Non-pigmented ciliary epithelial cell (primary cell): ENCODE measurements at regions not wholly inside any gene's neighbourhood (a gene's known extent, or its start where the extent isn't known, plus 50 kb on each side); places are given as distances from the start of the nearest gene placed in this dataset.

ENCODE experiments used
- DNase-seq: peaks from one replicate; pipeline ENCODE4 v3.0.0-alpha.2; 2010; ENCODE audit warnings: low read depth

DNA sequence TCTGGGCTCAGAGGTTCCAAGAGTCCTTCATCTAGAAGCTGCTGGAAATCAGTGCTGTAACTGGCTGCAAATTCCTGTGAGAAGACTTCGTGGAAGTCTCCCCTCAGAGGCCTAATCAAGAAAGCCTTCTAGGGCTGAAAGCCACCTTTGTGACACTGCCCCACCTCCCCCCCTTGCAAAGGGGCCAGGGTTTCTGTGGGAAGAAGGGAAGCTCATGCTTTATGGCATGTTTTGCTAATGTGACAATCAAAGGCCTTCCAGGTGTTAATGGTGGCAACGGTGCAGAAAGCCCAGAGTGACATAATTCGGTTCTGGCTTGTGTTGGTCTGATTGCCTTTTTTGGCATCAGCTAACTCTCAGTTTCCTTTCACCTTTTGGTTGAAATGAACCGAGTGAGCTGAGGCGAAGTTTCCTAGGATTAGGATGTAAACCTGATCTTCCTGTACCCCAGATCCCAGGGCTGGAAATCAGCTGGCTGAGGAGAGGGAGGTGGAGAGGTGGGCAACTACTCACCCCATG, 126.9 kb upstream of the TRIB2 start:
- DNase-seq: no peak

- DNase-seq: no peak
Measured at GRCh38 chr2:12592296-12592695, 124.4 kb upstream of the TRIB2 start.

DNA sequence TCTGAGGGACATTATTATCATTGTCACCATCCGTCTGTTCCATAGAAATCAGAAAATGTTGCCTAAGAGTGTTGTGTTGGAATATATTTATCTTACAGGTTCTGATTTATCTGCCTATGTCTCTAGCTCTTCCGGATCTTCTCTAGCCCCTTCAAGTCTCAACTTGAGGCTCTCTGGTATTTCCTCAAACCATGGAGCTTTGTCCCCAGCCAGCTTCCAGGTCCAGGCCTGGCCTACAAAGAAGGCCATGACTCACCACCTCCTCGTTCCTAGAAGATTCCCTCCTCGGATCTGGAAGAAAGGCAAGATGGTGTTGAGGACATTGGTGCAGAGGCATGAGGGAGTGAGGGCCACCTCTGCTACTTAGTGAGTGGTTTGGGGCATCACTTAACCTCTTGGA, 122.1 kb upstream of the TRIB2 start:
- no peak for DNase-seq

DNA sequence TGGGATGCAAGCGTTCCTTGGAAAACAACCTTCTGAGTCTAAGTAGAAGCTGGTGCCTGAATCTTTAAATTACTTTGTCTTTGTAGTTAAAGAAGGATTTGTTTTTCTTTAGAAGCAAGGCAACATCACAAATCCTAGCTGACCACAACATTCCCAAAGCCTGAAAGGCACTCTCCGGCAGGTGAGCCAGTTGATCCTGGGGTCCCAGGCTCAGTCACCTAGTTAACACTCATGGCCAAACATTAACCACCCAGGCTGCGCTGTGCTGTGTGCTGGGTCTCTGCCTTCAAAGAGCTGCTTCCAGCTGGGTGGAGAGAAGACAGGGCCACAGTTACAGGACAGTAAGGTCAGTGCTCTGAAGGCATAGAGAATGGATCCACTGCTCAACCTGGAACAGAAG, 120.0 kb upstream of the TRIB2 start:
- DNase-seq: no peak

- no peak for DNase-seq
Measured at GRCh38 chr2:12597610-12598009, 119.1 kb upstream of the TRIB2 start.

DNA sequence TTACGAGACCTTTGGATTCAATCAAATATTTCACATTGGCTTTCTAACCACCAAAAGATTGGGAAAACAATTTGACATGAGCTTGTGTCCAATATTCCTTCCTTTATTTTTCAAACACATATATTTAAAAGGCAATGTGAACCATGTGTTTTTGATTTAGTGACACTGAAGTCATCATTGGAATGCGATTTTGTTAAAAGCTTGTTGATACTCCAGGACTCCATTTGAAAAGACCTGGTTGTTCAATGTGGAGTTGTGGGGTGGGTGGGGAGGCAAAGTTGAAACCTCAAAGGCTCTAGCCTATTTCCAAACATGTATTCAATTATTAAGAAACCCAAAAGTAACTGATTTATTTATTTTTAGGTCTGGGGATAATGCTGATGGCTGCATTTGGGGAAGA, 114.1 kb upstream of the TRIB2 start:
- DNase-seq: no peak

DNA sequence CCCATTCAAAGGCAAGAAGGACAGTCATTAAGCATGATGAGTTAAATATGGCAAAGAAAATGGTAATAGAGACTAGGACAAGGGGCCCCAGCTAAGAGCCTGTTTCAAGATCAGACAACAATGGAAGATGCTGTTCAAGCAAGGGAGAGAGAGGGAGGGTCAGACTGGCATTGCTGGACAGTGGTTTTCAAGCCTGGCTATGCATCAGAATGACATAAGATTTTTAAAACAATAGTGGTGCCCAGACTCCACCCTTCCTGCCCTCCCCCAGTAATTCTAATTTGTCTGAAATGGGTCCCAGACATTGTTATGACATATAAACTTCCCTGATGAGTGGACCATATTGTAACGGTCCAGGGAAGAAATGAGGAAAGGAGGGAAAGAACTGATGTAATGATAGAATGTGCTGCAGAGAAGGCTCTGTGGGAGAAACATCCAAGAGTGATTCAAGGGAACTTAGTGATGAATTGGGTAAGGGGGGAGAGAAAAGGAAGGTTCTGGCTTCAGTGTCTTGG, 112.9 kb upstream of the TRIB2 start:
- DNase-seq: no peak

DNA sequence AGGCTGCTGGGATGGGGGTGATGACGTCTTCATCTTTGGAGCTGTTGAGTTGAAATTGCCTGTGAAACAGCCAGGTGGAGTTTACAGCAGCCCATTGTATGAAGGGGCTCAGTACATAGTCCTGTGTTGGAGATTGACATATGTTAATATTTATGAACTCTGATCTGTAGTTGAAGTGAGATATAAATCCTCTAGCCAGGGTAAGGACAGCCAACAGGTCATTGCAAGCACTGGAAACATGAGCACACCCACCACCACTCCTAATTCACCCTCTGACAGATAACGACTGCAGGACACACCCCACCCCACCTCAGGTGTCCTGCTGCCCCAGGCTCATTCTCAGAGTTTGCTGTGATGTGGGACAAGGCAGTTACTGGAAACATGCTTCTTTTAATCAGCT, 112.4 kb upstream of the TRIB2 start:
- no peak for DNase-seq

GRCh38 chr2:12605366-12605765, 111.4 kb upstream of the TRIB2 start:
- no peak for DNase-seq

- no peak for DNase-seq
Measured at GRCh38 chr2:12605936-12606335, 110.8 kb upstream of the TRIB2 start.

GRCh38 chr2:12606472-12607000, 110.2 kb upstream of the TRIB2 start:
- DNase-seq: no peak

DNA sequence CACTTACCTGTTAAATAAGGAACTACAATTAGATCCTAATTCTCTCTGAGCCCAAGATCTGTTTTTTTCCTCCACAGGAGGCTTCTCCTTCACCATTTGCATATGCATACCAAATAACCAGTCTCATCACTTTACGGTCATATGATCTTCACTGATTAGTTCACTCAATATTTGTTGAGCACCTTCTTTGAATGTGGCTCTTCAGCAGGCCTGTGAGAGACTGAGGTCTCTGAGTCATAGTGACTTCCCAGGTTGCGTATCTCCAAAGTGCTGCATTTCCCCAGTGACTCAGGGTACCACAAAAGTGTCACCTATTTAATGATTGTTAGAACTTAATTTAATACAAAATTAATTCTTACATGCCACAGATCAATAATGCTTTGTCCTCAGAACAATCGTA, 108.8 kb upstream of the TRIB2 start:
- no peak for DNase-seq

DNA sequence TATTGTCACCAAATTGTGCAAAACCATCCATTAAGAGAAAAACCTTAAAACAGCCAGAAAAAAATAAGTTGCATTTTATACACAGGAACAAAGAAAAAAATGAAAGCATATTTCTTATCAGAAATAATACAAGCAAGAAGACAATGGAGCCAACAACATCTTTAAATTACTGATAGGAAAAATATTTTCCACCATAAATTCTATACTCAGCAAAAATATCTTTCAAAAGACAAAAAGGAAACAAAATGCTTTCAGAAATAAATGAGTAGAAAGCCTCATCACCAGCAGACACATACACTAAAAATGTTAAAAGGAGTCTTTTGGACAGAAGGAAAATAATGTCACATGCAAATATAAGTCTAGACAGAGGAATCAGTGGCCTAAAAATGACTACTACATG, 106.4 kb upstream of the TRIB2 start:
- no peak for DNase-seq

DNA sequence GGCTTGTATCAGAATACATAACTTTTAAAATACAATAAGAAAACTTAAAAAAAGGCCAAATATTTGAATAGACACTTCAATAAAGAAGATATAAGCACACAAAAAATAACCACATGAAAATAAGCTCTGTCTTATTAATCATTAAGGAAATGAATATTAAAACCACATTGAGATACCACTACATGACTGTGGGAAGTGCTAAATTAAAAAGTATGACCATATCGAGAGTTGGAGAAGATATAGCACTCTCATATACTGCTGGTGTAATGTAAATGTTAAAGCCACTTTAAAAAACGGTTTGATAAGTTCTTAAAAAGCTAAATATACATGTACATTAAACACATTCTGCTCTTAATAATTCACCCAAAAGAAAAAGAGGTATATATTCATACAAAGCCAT, 104.6 kb upstream of the TRIB2 start:
- no peak for DNase-seq

DNA sequence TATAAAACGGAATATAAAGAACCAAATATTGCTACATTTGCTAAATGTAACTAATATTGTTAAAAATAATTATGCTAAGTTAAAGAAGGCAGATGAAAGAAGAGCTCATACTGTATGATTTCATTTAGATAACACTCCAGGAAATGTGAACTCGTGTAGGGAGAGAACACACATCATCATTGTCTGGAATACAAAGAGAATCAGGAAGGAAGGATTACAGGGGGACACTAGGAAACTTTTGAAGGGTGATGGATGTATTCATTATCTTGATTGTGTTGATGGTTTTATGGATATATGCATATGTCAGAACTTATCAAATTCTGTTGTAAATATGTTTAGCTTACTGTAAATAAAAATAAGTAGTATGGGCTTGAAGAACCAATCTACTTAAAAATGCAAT, 104.1 kb upstream of the TRIB2 start:
- DNase-seq: no peak

- DNase-seq: no peak
Measured at GRCh38 chr2:12613137-12613835, 103.5 kb upstream of the TRIB2 start.

DNA sequence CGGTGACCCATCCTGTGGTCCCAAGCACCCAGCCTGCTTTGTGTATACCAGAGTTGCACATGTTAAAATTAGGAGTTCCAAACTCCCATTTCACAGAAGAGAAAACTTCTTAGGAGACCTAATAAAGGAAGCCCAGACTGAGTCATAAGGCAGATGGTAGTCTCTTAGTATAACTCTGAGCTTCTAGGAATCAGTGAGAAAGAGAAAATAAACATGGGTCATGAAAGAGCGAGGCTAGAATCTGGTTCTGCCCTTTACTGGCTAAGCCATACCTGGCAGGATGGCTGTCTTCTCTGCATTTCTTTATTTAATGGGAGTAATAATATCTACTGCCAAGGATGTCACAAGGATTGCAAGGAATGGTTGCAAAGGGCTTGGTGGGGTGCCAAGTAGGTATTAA, 101.2 kb upstream of the TRIB2 start:
- DNase-seq: no peak

DNA sequence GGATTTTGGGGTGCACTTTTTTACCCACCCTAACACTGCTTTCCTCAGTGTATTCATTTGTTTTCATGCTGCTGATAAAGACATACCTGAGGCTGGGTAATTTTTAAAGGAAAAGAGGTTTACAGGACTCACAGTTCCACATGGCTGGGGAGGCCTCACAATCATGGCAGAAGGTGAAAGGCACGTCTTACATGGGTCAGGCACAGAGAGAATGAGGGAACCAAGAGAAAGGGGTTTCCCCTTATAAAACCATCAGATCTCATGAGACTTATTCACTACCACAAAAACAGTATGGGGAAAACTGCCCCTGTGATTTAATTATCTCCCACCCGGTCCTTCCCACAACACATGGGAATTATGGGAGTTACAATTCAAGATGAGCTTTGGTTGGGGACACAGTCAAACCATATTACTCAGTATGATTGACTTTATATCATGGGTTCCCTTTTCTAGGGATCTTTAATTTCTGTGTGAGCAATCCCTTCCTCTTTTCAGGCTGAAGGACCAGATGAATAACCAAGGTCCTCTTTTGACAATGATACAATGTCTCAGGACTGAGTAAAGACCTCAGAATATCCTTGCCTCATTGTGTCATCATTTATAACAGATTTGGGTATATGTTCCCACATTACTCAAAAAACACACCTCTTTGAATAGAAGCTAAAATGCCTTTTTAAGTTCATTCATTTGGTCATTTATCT, 100.1 kb upstream of the TRIB2 start:
- no peak for DNase-seq

GRCh38 chr2:12617366-12617765, 99.4 kb upstream of the TRIB2 start:
- DNase-seq: no peak

- no peak for DNase-seq
Measured at GRCh38 chr2:12617853-12618252, 98.9 kb upstream of the TRIB2 start.

- DNase-seq: no peak
Measured at GRCh38 chr2:12618576-12618975, 98.2 kb upstream of the TRIB2 start.

GRCh38 chr2:12619975-12620374, 96.8 kb upstream of the TRIB2 start:
- DNase-seq: peak; percentile 65

DNA sequence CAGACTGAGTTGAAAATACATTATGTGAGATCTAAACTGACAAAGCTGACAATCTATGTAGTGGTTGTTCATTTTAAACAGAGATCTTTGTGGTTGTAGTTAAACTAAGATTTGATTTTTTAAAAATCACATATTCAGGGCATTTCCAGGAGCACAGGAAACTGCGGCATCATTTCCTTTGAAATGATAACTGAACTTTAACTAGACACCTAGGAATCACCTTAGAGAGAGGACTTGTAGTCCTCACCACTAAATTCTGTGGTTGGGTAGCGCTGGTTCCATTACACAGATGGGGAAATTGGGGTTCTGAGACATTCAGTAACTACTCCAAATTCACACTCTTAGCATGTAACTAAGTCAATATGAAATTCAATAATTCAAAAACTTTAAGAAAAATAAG, 96.0 kb upstream of the TRIB2 start:
- DNase-seq: no peak
